ENCODE measurements at regions not wholly inside any gene's neighbourhood (a gene's known extent, or its start where the extent isn't known, plus 50 kb on each side); places are given as distances from the start of the nearest gene placed in this dataset.

DNA sequence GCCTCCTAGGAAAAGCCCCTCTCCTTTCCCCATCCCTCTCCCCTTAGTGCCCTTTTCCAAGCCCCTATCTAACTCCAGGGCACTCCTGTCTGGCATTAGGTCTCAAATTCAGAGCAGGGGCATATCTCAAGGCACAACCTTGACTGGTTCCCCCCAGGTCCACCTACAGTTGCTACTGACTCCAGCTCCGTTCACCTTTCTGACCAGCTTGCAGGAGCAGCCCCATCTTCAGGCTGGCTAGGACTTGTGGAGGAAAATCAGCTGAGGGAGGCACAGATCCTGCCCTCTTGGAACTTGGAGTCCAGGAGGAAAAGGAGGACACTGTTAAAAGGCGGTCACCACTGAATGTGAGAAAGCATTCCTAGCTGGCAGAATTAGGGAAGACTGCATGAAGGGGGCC, 152.4 kb downstream of the ZFP36L2 start:
- TF ChIP-seq EZH2 (IDR thresholded peaks at IDR 0.05; ENCODE audit: low read length, missing control alignments) (no peak), CTCF (conservative IDR thresholded peaks at IDR 0.05 in 1 of 2, IDR thresholded peaks at IDR 0.05 in 1 of 2; ENCODE audit: low read depth in 1 of 2, low read length in 2 of 2) (no peak)

All from fibroblast of lung (primary cell).